HepG2 (cell line): ENCODE measurements at regions not wholly inside any gene's neighbourhood (a gene's known extent, or its start where the extent isn't known, plus 50 kb on each side); places are given as distances from the start of the nearest gene placed in this dataset.

Experiments
- ATAC-seq: fragments of 200-7000 bp; cut with Tn5 transposase; 3 replicates; pipeline ENCODE4 v1.9.1; 2020; ENCODE audit warnings: mild to moderate bottlenecking, moderate library complexity
- BruUV-seq: library from RNA; stranded (reverse); fragments of 400-500 nt; replicated peaks from 2 replicates; lab custom pipeline; 2021; lab: Mats Ljungman, UMichigan
- CTCF ChIA-PET: fragments of 300-600 bp; formaldehyde crosslinking; extraction: SDS; loops from one replicate; lab custom pipeline; 2021; ENCODE audit warnings: low total read pairs, inconsistent platforms, low intra/inter-chr PET ratio; lab: Yijun Ruan, JAX
- POLR2A ChIA-PET: fragments of 350-600 bp; sonication (Branson Sonifier 250); formaldehyde crosslinking; loops from one replicate; lab custom pipeline; 2020; ENCODE audit warnings: antibody characterized with exemption, inconsistent platforms; lab: Yijun Ruan, JAX
- DNase-seq: peaks from one replicate; pipeline ENCODE4 v3.0.0-alpha.2; 2015; ENCODE audit warnings: low spot score
- FAIRE-seq: peaks from 3 replicates; lab custom pipeline; 2011; peaks lifted over from hg19 to GRCh38; lab: Jason Lieb, UNC
- H2AFZ ChIP-seq: one replicate; pipeline ENCODE4 v1.6.1; 2011; ENCODE audit warnings: low read length, inconsistent platforms
- H3K27ac ChIP-seq: fragments of 300-600 bp; 3 replicates; pipeline ENCODE4 v1.8.0; 2011; ENCODE audit warnings: mixed run types, mild to moderate bottlenecking, mixed read lengths, low read length, inconsistent platforms; ENCODE audit not compliant: insufficient read depth; ENCODE audit errors: extremely low read length
- H3K27me3 ChIP-seq, 2 experiments: fragments of 200-600 bp in 1 of 2; 2 replicates in 1 of 2; 3 replicates in 1 of 2; pipeline versions ENCODE4 v1.6.0 to v1.8.0; 2011; ENCODE audit warnings: low read length in 2 of 2, mild to moderate bottlenecking in 2 of 2, moderate library complexity in 2 of 2, inconsistent platforms in 1 of 2; ENCODE audit not compliant: insufficient read depth in 2 of 2, control insufficient read depth in 1 of 2
- H3K36me3 ChIP-seq, 2 experiments: fragments of 200-600 bp in 1 of 2; replicated peaks in 1 of 2; 2 replicates in 1 of 2; 3 replicates in 1 of 2; pipeline versions ENCODE4 v1.5.1 to v1.8.0; 2011; ENCODE audit warnings: low read length in 2 of 2, inconsistent platforms in 1 of 2; ENCODE audit not compliant: insufficient read depth in 2 of 2, control insufficient read depth in 1 of 2
- H3K4me1 ChIP-seq: 2 replicates; pipeline ENCODE4 v1.5.1; 2012; ENCODE audit warnings: low read length, inconsistent platforms; ENCODE audit not compliant: insufficient read depth
- H3K4me2 ChIP-seq: 2 replicates; pipeline ENCODE4 v1.6.0; 2011; ENCODE audit warnings: low read depth, low read length, inconsistent platforms
- H3K4me3 ChIP-seq, 3 experiments: fragments of 200-600 bp in 1 of 3; sonication (generic), shearing (Covaris generic) in 1 of 3; replicated peaks in 1 of 3; 2 replicates each; pipeline ENCODE4 v1.5.1; 2011 to 2016; ENCODE audit warnings: low read length in 3 of 3, inconsistent platforms in 2 of 3, low read depth in 2 of 3, mild to moderate bottlenecking in 2 of 3, control low read depth in 1 of 3, mixed read lengths in 1 of 3; ENCODE audit not compliant: insufficient read depth in 1 of 3
- H3K79me2 ChIP-seq: one replicate; pipeline ENCODE4 v1.6.1; 2011; ENCODE audit warnings: low read length, inconsistent platforms; ENCODE audit not compliant: insufficient read depth
- H3K9ac ChIP-seq: 2 replicates; pipeline ENCODE4 v1.6.0; 2011; ENCODE audit warnings: mild to moderate bottlenecking, low read depth, low read length, inconsistent platforms; ENCODE audit not compliant: insufficient read depth
- H3K9me3 ChIP-seq: 2 replicates; pipeline ENCODE4 v1.5.1; 2012; ENCODE audit warnings: mild to moderate bottlenecking, low read length
- H4K20me1 ChIP-seq: 2 replicates; pipeline ENCODE4 v1.6.0; 2011; ENCODE audit warnings: inconsistent platforms, mild to moderate bottlenecking, low read length, moderate library complexity; ENCODE audit not compliant: insufficient read depth
- CCDC6 ChIP-seq: sonication (generic); formaldehyde crosslinking; IDR thresholded peaks from 2 replicates; pipeline ENCODE4 v1.8.1; 2022; ENCODE audit warnings: mild to moderate bottlenecking, missing genetic modification reagents, moderate library complexity
- KMT2A ChIP-seq: sonication (generic); formaldehyde crosslinking; IDR thresholded peaks from 2 replicates; pipeline ENCODE4 v1.4.0; 2020; ENCODE audit warnings: missing genetic modification reagents
- LRRFIP1 ChIP-seq: sonication (generic); formaldehyde crosslinking; conservative IDR thresholded peaks from 2 replicates; pipeline ENCODE4 v1.4.0; 2020; ENCODE audit warnings: missing genetic modification reagents
- NFYB ChIP-seq: sonication (generic); formaldehyde crosslinking; IDR thresholded peaks from 2 replicates; pipeline ENCODE4 v1.4.0; 2020; ENCODE audit warnings: missing genetic modification reagents
- SRY ChIP-seq: sonication (generic); formaldehyde crosslinking; IDR thresholded peaks from 2 replicates; pipeline ENCODE4 v1.8.0; 2022; ENCODE audit warnings: mild to moderate bottlenecking, missing genetic modification reagents
- TCF7L2 ChIP-seq: IDR thresholded peaks from 2 replicates; pipeline ENCODE4 v1.6.1; 2011; ENCODE audit warnings: mild to moderate bottlenecking, low read depth, low read length, moderate library complexity
- ZNF446 ChIP-seq: sonication (generic); formaldehyde crosslinking; IDR thresholded peaks from 2 replicates; pipeline ENCODE4 v1.5.0; 2020; ENCODE audit warnings: mild to moderate bottlenecking, missing genetic modification reagents
- ZUFSP ChIP-seq: sonication (generic); formaldehyde crosslinking; IDR thresholded peaks from 2 replicates; pipeline ENCODE4 v1.9.0; 2021; ENCODE audit warnings: missing genetic modification reagents, mild to moderate bottlenecking, borderline replicate concordance
- in situ Hi-C: cut with HindIII; loops from 2 replicates; pipeline ENCODE4 v1.10.0; 2017; ENCODE audit warnings: low pct_unique_long_range_greater_than_20kb; ENCODE audit not compliant: extremely low pct_ligation_motif_present
- intact Hi-C: fragments of 100-400 bp; cut with micrococcal nuclease; formaldehyde crosslinking; loops from one replicate; pipeline ENCODE4 v1.10.0; 2022; ENCODE audit not compliant: unreplicated experiment
- TF ChIP-seq, protein P1 (sequence below): sonication (generic); formaldehyde crosslinking; conservative IDR thresholded peaks from 2 replicates; pipeline ENCODE4 v1.4.0; 2020; ENCODE audit warnings: missing genetic modification reagents
- TF ChIP-seq, protein P2 (sequence below): sonication (generic); formaldehyde crosslinking; IDR thresholded peaks from 2 replicates; pipeline ENCODE4 v1.8.0; 2022; ENCODE audit warnings: mild to moderate bottlenecking, missing genetic modification reagents

- DNase-seq (no peak), ATAC-seq (no peak), FAIRE-seq (no peak)
- H3K27me3 ChIP-seq: no peaks in the 10 kb centered on the region
- H3K4me3 ChIP-seq: no peak overlapping the region
- in situ Hi-C loops: no loop called here
- no peak overlapping the region for H2AFZ ChIP-seq
- intact Hi-C loops: no loop called here
- H3K79me2 ChIP-seq: no peaks in the 10 kb centered on the region
- no peak overlapping the region for H3K27ac ChIP-seq
- H3K36me3 ChIP-seq: no peaks in the 10 kb centered on the region
- no peak overlapping the region for H3K9ac ChIP-seq
- no peak overlapping the region for H3K4me2 ChIP-seq
- CTCF ChIA-PET: no interaction called here
- H3K9me3 ChIP-seq: peaks cover 6% of the 10 kb centered on the region
- TF ChIP-seq SRY (CRISPR knock-in tag) (no peak), CCDC6 (CRISPR knock-in tag) (no peak), TCF7L2 (no peak), ZUFSP (CRISPR knock-in tag) (no peak), ZNF446 (CRISPR knock-in tag) (no peak), LRRFIP1 (CRISPR knock-in tag) (no peak), NFYB (no peak), KMT2A (CRISPR knock-in tag) (no peak)
- TF ChIP-seq, protein P1, sequence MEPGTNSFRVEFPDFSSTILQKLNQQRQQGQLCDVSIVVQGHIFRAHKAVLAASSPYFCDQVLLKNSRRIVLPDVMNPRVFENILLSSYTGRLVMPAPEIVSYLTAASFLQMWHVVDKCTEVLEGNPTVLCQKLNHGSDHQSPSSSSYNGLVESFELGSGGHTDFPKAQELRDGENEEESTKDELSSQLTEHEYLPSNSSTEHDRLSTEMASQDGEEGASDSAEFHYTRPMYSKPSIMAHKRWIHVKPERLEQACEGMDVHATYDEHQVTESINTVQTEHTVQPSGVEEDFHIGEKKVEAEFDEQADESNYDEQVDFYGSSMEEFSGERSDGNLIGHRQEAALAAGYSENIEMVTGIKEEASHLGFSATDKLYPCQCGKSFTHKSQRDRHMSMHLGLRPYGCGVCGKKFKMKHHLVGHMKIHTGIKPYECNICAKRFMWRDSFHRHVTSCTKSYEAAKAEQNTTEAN (CRISPR knock-in tag): no peak
- TF ChIP-seq, protein P2, sequence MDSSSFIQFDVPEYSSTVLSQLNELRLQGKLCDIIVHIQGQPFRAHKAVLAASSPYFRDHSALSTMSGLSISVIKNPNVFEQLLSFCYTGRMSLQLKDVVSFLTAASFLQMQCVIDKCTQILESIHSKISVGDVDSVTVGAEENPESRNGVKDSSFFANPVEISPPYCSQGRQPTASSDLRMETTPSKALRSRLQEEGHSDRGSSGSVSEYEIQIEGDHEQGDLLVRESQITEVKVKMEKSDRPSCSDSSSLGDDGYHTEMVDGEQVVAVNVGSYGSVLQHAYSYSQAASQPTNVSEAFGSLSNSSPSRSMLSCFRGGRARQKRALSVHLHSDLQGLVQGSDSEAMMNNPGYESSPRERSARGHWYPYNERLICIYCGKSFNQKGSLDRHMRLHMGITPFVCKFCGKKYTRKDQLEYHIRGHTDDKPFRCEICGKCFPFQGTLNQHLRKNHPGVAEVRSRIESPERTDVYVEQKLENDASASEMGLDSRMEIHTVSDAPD: no peak
- POLR2A ChIA-PET: no interaction called here
- no peaks in the 10 kb centered on the region for H3K4me1 ChIP-seq
- no TSS peak for BruUV-seq
- H4K20me1 ChIP-seq: no peaks in the 10 kb centered on the region
Observed at GRCh38 chr4:96112631-96113030, 272.7 kb downstream of the PDHA2 start.
